CD14-positive monocyte (primary cell): ENCODE measurements at regions not wholly inside any gene's neighbourhood (a gene's known extent, or its start where the extent isn't known, plus 50 kb on each side); places are given as distances from the start of the nearest gene placed in this dataset.

Experiments
- DNase-seq, 3 donors: peaks; one replicate each; pipeline ENCODE4 v3.0.0-alpha.2; 2011 to 2022
- H2AFZ ChIP-seq: 2 replicates; pipeline ENCODE4 v1.6.0; 2012; ENCODE audit warnings: mild to moderate bottlenecking, low read depth, low read length, inconsistent platforms; ENCODE audit not compliant: insufficient read depth, poor library complexity, severe bottlenecking
- H3K27ac ChIP-seq, 2 donors: 1 replicate in 1 of 2; 2 replicates in 1 of 2; pipeline ENCODE4 v1.5.1; 2012 to 2013; ENCODE audit warnings: low read length in 2 of 2, control low read depth in 1 of 2, inconsistent platforms in 1 of 2, low read depth in 1 of 2, mild to moderate bottlenecking in 1 of 2
- H3K27me3 ChIP-seq, 2 donors: one replicate each; pipeline versions ENCODE4 v1.6.0 to v1.6.1; 2011 to 2013; ENCODE audit warnings: low read length in 2 of 2; ENCODE audit not compliant: control insufficient read depth in 2 of 2, insufficient read depth in 2 of 2
- H3K36me3 ChIP-seq, 2 donors: replicated peaks in 1 of 2; 1 replicate in 1 of 2; 2 replicates in 1 of 2; pipeline versions ENCODE4 v1.5.1 to v1.6.1; 2012 to 2013; ENCODE audit warnings: low read length in 2 of 2, control low read depth in 1 of 2, inconsistent platforms in 1 of 2, mild to moderate bottlenecking in 1 of 2; ENCODE audit not compliant: insufficient read depth in 2 of 2, control insufficient read depth in 1 of 2
- H3K4me1 ChIP-seq, 2 donors: 1 replicate in 1 of 2; 2 replicates in 1 of 2; pipeline versions ENCODE4 v1.5.1 to v1.6.1; 2012 to 2013; ENCODE audit warnings: low read length in 2 of 2, control low read depth in 1 of 2, inconsistent platforms in 1 of 2, mild to moderate bottlenecking in 1 of 2, moderate library complexity in 1 of 2; ENCODE audit not compliant: insufficient read depth in 2 of 2, control insufficient read depth in 1 of 2
- H3K4me2 ChIP-seq: replicated peaks from 2 replicates; pipeline ENCODE3; 2012; ENCODE audit warnings: low read length, moderate library complexity, mild to moderate bottlenecking; ENCODE audit not compliant: poor library complexity, severe bottlenecking; ENCODE audit errors: extremely low read depth
- H3K4me3 ChIP-seq, 3 experiments: fragments of 200-600 bp in 1 of 3; sonication (generic) in 1 of 3; replicated peaks in 1 of 3; 1 replicate in 2 of 3; 2 replicates in 1 of 3; pipeline ENCODE4 v1.5.1; 2011 to 2013; ENCODE audit warnings: low read length in 3 of 3, mild to moderate bottlenecking in 3 of 3, control low read depth in 2 of 3, low read depth in 2 of 3, inconsistent platforms in 1 of 3, moderate library complexity in 1 of 3
- H3K79me2 ChIP-seq: 2 replicates; pipeline ENCODE4 v1.6.0; 2012; ENCODE audit warnings: mild to moderate bottlenecking, control low read depth, inconsistent platforms, low read length, moderate library complexity; ENCODE audit not compliant: insufficient read depth
- H3K9ac ChIP-seq: 2 replicates; pipeline ENCODE4 v1.6.0; 2017; ENCODE audit warnings: low read length, mild to moderate bottlenecking; ENCODE audit not compliant: insufficient read depth, poor library complexity, severe bottlenecking
- H3K9me3 ChIP-seq, 2 donors: replicated peaks in 1 of 2; 1 replicate in 1 of 2; 2 replicates in 1 of 2; pipeline versions ENCODE4 v1.5.1 to v1.6.1; 2012 to 2013; ENCODE audit warnings: low read length in 2 of 2, control low read depth in 1 of 2; ENCODE audit not compliant: control insufficient read depth in 1 of 2, insufficient read depth in 1 of 2
- H4K20me1 ChIP-seq: 2 replicates; pipeline ENCODE4 v1.6.0; 2012; ENCODE audit warnings: mild to moderate bottlenecking, low read length, control low read depth, moderate library complexity; ENCODE audit not compliant: insufficient read depth
- H3K27ac Mint-ChIP-seq, 7 donors: one replicate each; pipeline ENCODE4 v1.8.0; 2020; ENCODE audit warnings: mild to moderate bottlenecking in 7 of 7, mixed read lengths in 7 of 7, moderate library complexity in 6 of 7, inconsistent platforms in 2 of 7
- H3K27me3 Mint-ChIP-seq, 3 donors: one replicate each; pipeline ENCODE4 v1.8.0; 2021 to 2022; ENCODE audit warnings: low read depth in 3 of 3, mild to moderate bottlenecking in 3 of 3, mixed read lengths in 3 of 3, moderate library complexity in 3 of 3, inconsistent platforms in 1 of 3
- H3K36me3 Mint-ChIP-seq, 2 donors: one replicate each; pipeline ENCODE4 v1.8.0; 2020; ENCODE audit warnings: mixed read lengths in 2 of 2, inconsistent platforms in 1 of 2, mild to moderate bottlenecking in 1 of 2
- H3K4me1 Mint-ChIP-seq: one replicate; pipeline ENCODE4 v1.8.0; 2020; ENCODE audit warnings: mild to moderate bottlenecking, mixed read lengths
- H3K4me3 Mint-ChIP-seq, 2 donors: one replicate each; pipeline ENCODE4 v1.8.0; 2020; ENCODE audit warnings: mild to moderate bottlenecking in 2 of 2, mixed read lengths in 2 of 2, moderate library complexity in 1 of 2
- H3K9me3 Mint-ChIP-seq, 7 donors: one replicate each; pipeline ENCODE4 v1.8.0; 2020 to 2022; ENCODE audit warnings: mixed read lengths in 7 of 7, mild to moderate bottlenecking in 6 of 7, moderate library complexity in 6 of 7, inconsistent platforms in 2 of 7
- CTCF ChIP-seq: fragments of 200-600 bp; IDR thresholded peaks from one replicate; pipeline ENCODE4 v1.8.0; 2022; ENCODE audit warnings: antibody characterized with exemption, mild to moderate bottlenecking
- WGBS: methylation state at CpG from one replicate; pipeline ENCODE4 v1.1.5; 2013; ENCODE audit warnings: missing lambda C conversion rate; ENCODE audit not compliant: insufficient coverage; 5-methylcytosine and 5-hydroxymethylcytosine counted together
- intact Hi-C, 2 donors: fragments of 100-400 bp; cut with micrococcal nuclease; formaldehyde crosslinking; loops; one replicate each; pipeline versions ENCODE4 v1.15.0 to v1.15.1; 2023

- no peaks in the 10 kb centered on the region for H3K9me3 ChIP-seq
- H3K27me3 Mint-ChIP-seq: peaks cover 1 to 9% (median 9%) of the 10 kb centered on the region in 3 donors
- 42% methylated on average over 2 of the region's 5 CpGs for WGBS
- DNase-seq: no peak
- no peaks in the 10 kb centered on the region for H3K79me2 ChIP-seq
- no peaks in the 10 kb centered on the region for H3K4me1 ChIP-seq
- TF ChIP-seq CTCF: no peak
- H3K4me2 ChIP-seq: no peak overlapping the region
- H3K36me3 Mint-ChIP-seq: no peaks in the 10 kb centered on the region
- no peaks in the 10 kb centered on the region for H4K20me1 ChIP-seq
- H3K4me3 ChIP-seq: no peak overlapping the region
- no peak overlapping the region for H2AFZ ChIP-seq
- no peak overlapping the region for H3K4me3 Mint-ChIP-seq
- no peak overlapping the region for H3K9ac ChIP-seq
- no peak overlapping the region for H3K27ac Mint-ChIP-seq
- intact Hi-C loops: no loop called here
- no peaks in the 10 kb centered on the region for H3K4me1 Mint-ChIP-seq
- H3K36me3 ChIP-seq: no peaks in the 10 kb centered on the region
- H3K27me3 ChIP-seq: peaks cover 0 to 5% of the 10 kb centered on the region in 2 donors
- H3K27ac ChIP-seq: no peak overlapping the region
- peaks cover 0 to 10% (median 4%) of the 10 kb centered on the region in 7 donors for H3K9me3 Mint-ChIP-seq
These were observed 240.3 kb downstream of the SEC23IP start for GRCh38 chr10:120132811-120133210.

- H3K9ac ChIP-seq: no peak overlapping the region
- peaks cover 0 to 3% (median 0%) of the 10 kb centered on the region in 7 donors for H3K9me3 Mint-ChIP-seq
- no peaks in the 10 kb centered on the region for H3K4me1 Mint-ChIP-seq
- no peaks in the 10 kb centered on the region for H3K4me1 ChIP-seq
- no peaks in the 10 kb centered on the region for H3K79me2 ChIP-seq
- H4K20me1 ChIP-seq: no peaks in the 10 kb centered on the region
- peaks cover 0 to 11% (median 0%) of the 10 kb centered on the region in 3 donors for H3K27me3 Mint-ChIP-seq
- no peaks in the 10 kb centered on the region for H3K9me3 ChIP-seq
- H3K27ac Mint-ChIP-seq: no peak overlapping the region
- H3K27me3 ChIP-seq: no peaks in the 10 kb centered on the region
- H3K36me3 Mint-ChIP-seq: no peaks in the 10 kb centered on the region
- H2AFZ ChIP-seq: no peak overlapping the region
- no peak for DNase-seq
- H3K27ac ChIP-seq: no peak overlapping the region
- no peaks in the 10 kb centered on the region for H3K36me3 ChIP-seq
- H3K4me3 ChIP-seq: no peak overlapping the region
- H3K4me2 ChIP-seq: no peak overlapping the region
- 100% methylated on average over 1 of the region's 3 CpGs for WGBS
- no peak for TF ChIP-seq CTCF
- H3K4me3 Mint-ChIP-seq: no peak overlapping the region
- intact Hi-C loops: no loop called here
These were observed 246.2 kb downstream of the SEC23IP start for GRCh38 chr10:120138689-120139088.
